NT2/D1 (cell line): ENCODE measurements at regions not wholly inside any gene's neighbourhood (a gene's known extent, or its start where the extent isn't known, plus 50 kb on each side); places are given as distances from the start of the nearest gene placed in this dataset.
"Not testable (repeated sequence)": the region's sequence is repeated elsewhere in the genome, so short reads cannot be mapped to it uniquely, and the experiment has no call there.

ENCODE experiments used
- DNase-seq: peaks from one replicate; pipeline ENCODE4 v3.0.0-alpha.2; 2011; ENCODE audit warnings: low read depth, low spot score
- H3K27me3 ChIP-seq: 2 replicates; pipeline ENCODE4 v1.6.0; 2011; ENCODE audit warnings: mild to moderate bottlenecking; ENCODE audit not compliant: insufficient read length, insufficient read depth
- H3K36me3 ChIP-seq: 2 replicates; pipeline ENCODE4 v1.6.1; 2011; ENCODE audit warnings: mild to moderate bottlenecking, low read length, mixed read lengths; ENCODE audit not compliant: insufficient read depth, insufficient read length
- H3K4me1 ChIP-seq: 2 replicates; pipeline ENCODE4 v1.5.1; 2011; ENCODE audit not compliant: insufficient read depth, insufficient read length
- H3K4me3 ChIP-seq: 2 replicates; pipeline ENCODE4 v1.5.1; 2011; ENCODE audit warnings: low read depth; ENCODE audit not compliant: insufficient read length
- H3K9ac ChIP-seq: 2 replicates; pipeline ENCODE4 v1.6.0; 2011; ENCODE audit warnings: low read depth; ENCODE audit not compliant: insufficient read length
- H3K9me3 ChIP-seq: 2 replicates; pipeline ENCODE4 v1.5.1; 2011; ENCODE audit warnings: mild to moderate bottlenecking, low read length; ENCODE audit not compliant: insufficient read depth
- SUZ12 ChIP-seq: IDR thresholded peaks from 2 replicates; pipeline ENCODE4 v1.6.1; 2011; ENCODE audit not compliant: insufficient read length, insufficient read depth; ENCODE audit errors: extremely low read depth
- YY1 ChIP-seq: IDR thresholded peaks from 2 replicates; pipeline ENCODE4 v1.6.1; 2011; ENCODE audit not compliant: insufficient read length, insufficient read depth
- ZNF274 ChIP-seq: IDR thresholded peaks from 2 replicates; pipeline ENCODE4 v1.6.1; 2011; ENCODE audit warnings: mild to moderate bottlenecking, low read depth, low read length

DNA sequence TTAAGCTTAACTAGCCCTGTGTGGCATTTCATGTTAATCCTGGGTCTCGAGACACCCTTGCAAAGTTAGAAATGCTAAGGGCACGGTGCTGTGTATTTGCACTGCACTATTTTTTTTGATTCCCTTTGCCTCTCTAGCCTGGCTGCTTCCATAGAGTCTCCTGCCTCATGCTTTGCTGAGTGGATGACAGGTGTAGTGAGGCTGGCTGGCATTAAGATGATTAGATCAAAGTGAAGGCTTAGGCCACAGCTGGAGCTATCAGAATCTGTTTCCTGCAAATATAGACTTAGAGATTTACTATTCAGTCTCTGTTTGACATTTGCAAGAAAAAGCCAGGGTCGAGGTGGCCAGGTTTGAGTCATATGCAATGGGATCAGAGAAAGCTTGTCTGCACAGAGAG, 791.1 kb downstream of the AACS start:
- no peak for DNase-seq
- no peaks in the 10 kb centered on the region for H3K4me1 ChIP-seq
- H3K9me3 ChIP-seq, result no peaks in the 10 kb centered on the region
- TF ChIP-seq SUZ12 (no peak), ZNF274 (no peak), YY1 (no peak)
- no peaks in the 10 kb centered on the region for H3K27me3 ChIP-seq
- no peaks in the 10 kb centered on the region for H3K36me3 ChIP-seq
- no peak overlapping the region for H3K9ac ChIP-seq
- H3K4me3 ChIP-seq, result no peak overlapping the region

DNA sequence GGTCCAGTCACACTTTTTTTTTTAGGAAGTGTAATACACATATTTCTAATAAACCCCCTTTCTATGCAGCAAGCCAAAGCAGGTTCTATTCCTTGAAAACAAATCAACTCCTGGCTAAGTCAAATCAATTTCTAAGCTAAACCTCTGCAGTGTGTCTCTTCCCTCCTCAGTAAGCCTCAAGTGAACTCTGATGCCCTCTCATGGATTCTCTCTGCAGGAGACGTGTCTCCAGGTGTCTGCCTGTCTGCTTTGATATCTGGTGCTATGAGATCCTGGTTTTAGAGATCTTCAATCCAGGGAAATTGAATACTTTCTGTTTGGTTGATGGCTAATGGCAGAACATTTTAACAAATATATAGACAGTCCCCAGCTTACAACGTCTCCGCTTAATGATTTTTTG, 791.7 kb downstream of the AACS start:
- Histone ChIP-seq H3K9me3 (no peaks in the 10 kb centered on the region), H3K27me3 (no peaks in the 10 kb centered on the region), H3K9ac (no peak overlapping the region), H3K4me3 (no peak overlapping the region), H3K4me1 (no peaks in the 10 kb centered on the region), H3K36me3 (no peaks in the 10 kb centered on the region)
- TF ChIP-seq SUZ12, result no peak
- TF ChIP-seq YY1, result no peak
- no peak for TF ChIP-seq ZNF274
- DNase-seq, result no peak

DNA sequence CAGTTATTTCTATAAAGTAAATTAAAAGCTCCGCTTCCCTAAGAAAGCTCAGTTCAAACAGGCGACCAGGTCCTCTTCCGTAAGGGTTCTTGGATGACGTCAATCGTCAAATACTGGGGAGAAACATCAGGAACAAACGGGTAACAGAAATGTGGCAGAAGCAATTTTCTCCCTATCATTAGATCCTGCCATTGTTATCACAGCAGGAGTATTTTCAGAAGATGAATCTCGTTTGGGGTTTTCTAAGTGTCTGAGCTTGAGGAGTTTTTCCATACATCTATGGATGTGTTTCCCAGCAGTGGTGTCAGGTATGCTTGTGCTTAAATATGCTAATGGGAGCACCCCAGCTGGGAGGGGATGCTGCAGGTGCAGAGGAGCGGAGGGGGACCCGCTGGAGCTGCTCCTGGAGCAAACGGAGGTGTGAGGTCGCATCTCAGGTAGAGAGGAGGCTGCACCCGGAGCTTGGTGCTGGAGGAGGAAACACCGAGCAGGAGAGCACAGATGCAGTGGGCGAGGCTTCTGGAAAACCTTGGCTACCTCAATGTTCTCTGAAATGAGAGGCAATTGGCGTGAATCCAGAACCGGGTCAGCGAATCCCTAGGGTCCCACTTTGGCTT, 795.5 kb downstream of the AACS start:
- TF ChIP-seq SUZ12 (no peak), ZNF274 (no peak), YY1 (no peak)
- Histone ChIP-seq H3K9me3 (peaks cover 20% of the 10 kb centered on the region; the same call in 1 of the 2 replicates), H3K4me3 (no peak overlapping the region), H3K27me3 (no peaks in the 10 kb centered on the region), H3K9ac (no peak overlapping the region), H3K4me1 (no peaks in the 10 kb centered on the region), H3K36me3 (no peaks in the 10 kb centered on the region)
- DNase-seq, result no peak

DNA sequence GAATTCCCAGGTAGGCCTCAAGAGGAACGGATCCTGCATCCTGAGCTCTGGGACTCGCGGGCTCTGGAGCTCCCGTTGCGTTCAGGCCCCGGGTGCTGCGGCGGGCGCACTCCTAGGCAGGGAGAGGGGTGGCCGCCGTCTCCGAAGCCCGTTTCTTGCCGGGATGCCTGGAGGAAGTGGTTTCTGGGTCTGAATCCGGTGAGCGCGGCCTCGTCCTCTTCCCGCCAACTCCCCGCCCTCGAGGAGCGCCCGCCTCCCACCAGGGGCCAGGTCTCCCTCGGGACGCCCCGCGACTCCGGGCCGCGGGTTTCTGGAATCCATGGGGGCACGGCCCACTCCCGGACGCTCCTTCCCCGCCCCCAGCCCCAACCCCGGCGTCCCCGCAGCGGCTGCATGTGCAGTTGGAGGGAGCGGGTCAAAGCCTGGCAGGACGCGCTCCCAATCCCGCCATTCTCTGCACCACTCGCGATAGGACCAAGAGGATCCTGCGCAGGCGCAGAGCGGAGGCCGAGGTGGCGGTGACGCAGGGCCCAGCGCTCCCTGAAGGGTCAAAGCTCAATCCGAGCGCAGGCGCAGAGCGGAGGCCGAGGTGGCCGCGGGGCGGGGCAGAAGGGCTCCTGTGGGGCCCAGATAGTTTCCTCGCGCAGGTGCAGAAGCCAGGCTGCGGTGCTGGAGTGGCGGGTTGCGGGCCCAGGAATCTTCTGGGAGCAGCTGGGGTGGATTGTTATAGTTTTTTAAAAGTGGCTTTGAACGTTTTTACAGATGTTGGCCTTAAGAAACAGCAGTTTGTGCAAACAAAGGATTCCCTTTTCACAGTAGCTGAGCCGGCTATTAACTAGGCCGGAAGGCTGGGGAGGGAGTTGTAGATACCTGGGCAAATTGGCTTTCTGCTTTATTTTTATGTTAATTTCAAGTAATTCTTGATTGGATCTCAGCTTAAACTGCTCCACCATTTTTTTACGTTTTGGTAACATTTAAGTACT, 796.4 kb downstream of the AACS start:
- Histone ChIP-seq H3K27me3 (no peaks in the 10 kb centered on the region), H3K9me3 (peaks cover 25% of the 10 kb centered on the region; the same call in 1 of the 2 replicates), H3K4me3 (no peak overlapping the region), H3K4me1 (no peaks in the 10 kb centered on the region), H3K9ac (no peak overlapping the region), H3K36me3 (no peaks in the 10 kb centered on the region)
- DNase-seq, result no peak
- TF ChIP-seq ZNF274 (no peak), SUZ12 (no peak), YY1 (no peak)

DNA sequence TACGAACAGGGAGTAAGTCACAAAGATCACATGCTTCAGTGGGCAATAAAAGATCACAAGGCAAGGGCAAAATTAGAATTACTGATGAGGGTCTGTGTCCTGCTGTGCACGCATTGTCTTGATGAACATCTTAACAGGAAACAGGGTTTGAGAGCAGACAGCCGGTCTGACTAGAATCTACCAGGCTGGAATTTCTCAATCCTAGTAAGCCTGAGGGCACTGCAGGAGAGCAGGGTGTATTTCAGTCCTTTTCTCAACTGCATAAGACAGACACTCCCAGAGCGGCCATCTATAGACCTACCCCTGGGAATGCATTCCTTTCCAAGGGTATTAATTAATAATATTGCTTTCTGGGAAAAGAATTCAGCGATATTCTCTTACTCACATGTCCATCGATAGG, 800.0 kb downstream of the AACS start:
- H3K36me3 ChIP-seq, DNase-seq, H3K4me1 ChIP-seq, H3K27me3 ChIP-seq, H3K4me3 ChIP-seq, H3K9ac ChIP-seq: not testable (repeated sequence)
- H3K9me3 ChIP-seq, result peaks cover 25% of the 10 kb centered on the region; the same call in 1 of the 2 replicates

DNA sequence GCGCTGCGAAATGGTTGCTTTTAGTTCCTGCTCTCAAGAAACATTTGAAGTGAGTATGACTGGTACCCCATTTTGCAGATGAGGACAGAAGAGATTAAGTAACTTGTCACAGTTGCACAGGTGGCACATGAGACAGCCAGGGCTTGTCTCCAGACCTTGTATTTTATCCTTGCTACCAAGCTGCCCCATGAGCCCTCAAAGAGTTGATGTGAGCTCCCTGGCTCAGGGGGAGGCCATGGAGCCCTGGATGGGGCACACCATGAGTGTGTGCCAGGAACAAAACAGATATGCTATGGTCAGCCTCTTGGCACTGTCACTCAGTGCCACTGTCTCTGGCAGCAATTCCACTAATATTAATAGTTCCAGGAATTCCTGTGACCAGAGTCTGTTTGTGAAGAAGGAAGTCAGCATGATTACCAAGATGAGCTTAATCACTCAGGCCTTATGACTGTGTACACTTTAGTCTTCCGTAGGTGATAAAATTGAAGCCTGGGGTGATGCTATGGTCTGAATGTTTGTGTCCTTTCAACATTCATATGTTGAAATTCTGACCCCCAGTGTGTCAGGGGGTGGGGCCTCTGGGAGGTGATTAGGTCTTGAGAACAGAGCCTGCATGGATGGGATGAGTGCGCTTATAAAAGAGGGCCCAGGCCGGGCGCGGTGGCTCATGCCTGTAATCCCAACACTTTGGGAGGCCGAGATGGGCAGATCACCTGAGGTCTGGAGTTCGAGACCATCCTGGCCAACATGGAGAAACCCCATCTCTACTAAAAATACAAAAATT, 806.8 kb downstream of the AACS start:
- H3K9ac ChIP-seq, result no peak overlapping the region
- H3K36me3 ChIP-seq, result no peaks in the 10 kb centered on the region
- no peak overlapping the region for H3K4me3 ChIP-seq
- DNase-seq, result no peak
- no peaks in the 10 kb centered on the region for H3K9me3 ChIP-seq
- no peaks in the 10 kb centered on the region for H3K27me3 ChIP-seq
- no peak for TF ChIP-seq YY1
- no peak for TF ChIP-seq SUZ12
- TF ChIP-seq ZNF274, result no peak
- H3K4me1 ChIP-seq, result no peaks in the 10 kb centered on the region

DNA sequence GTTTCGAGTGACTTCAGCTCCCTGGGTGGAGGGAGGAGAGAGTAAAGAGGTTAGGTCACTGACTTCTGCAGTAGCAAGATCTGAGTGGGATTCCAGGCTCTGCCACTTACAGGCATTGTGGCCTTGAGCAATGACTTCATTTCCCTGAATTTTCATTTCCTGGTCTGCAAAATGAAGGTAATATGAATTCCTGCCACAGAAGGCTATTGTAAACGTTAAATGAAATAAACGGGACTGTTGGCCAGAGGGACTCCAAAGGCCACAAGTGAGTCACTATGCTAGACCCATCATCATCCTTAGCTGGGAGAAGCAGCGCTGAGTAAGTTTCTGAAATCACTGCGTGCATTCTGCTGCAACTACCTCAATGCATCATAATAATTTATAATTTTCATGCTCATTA, 807.8 kb downstream of the AACS start:
- Histone ChIP-seq H3K4me1 (no peaks in the 10 kb centered on the region), H3K9me3 (no peaks in the 10 kb centered on the region), H3K36me3 (no peaks in the 10 kb centered on the region), H3K4me3 (no peak overlapping the region), H3K9ac (no peak overlapping the region), H3K27me3 (no peaks in the 10 kb centered on the region)
- TF ChIP-seq YY1 (no peak), ZNF274 (no peak), SUZ12 (no peak)
- DNase-seq, result no peak
